VCaP (cell line): ENCODE measurements at regions not wholly inside any gene's neighbourhood (a gene's known extent, or its start where the extent isn't known, plus 50 kb on each side); places are given as distances from the start of the nearest gene placed in this dataset.
"Not testable (repeated sequence)": the region's sequence is repeated elsewhere in the genome, so short reads cannot be mapped to it uniquely, and the experiment has no call there.

Source experiments
- H3K27ac ChIP-seq: fragments of 450-650 bp; 2 replicates; pipeline ENCODE4 v1.5.1; 2017
- TF ChIP-seq, protein P1 (sequence below): fragments of 450-650 bp; conservative IDR thresholded peaks from 2 replicates; pipeline ENCODE4 v1.5.1; 2017; ENCODE audit warnings: mild to moderate bottlenecking, moderate library complexity

GRCh38 chr13:111492341-111492950, 172.0 kb downstream of the TEX29 start:
- TF ChIP-seq, protein P1, sequence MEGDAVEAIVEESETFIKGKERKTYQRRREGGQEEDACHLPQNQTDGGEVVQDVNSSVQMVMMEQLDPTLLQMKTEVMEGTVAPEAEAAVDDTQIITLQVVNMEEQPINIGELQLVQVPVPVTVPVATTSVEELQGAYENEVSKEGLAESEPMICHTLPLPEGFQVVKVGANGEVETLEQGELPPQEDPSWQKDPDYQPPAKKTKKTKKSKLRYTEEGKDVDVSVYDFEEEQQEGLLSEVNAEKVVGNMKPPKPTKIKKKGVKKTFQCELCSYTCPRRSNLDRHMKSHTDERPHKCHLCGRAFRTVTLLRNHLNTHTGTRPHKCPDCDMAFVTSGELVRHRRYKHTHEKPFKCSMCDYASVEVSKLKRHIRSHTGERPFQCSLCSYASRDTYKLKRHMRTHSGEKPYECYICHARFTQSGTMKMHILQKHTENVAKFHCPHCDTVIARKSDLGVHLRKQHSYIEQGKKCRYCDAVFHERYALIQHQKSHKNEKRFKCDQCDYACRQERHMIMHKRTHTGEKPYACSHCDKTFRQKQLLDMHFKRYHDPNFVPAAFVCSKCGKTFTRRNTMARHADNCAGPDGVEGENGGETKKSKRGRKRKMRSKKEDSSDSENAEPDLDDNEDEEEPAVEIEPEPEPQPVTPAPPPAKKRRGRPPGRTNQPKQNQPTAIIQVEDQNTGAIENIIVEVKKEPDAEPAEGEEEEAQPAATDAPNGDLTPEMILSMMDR = no peak
- H3K27ac ChIP-seq = no peak overlapping the region

DNA sequence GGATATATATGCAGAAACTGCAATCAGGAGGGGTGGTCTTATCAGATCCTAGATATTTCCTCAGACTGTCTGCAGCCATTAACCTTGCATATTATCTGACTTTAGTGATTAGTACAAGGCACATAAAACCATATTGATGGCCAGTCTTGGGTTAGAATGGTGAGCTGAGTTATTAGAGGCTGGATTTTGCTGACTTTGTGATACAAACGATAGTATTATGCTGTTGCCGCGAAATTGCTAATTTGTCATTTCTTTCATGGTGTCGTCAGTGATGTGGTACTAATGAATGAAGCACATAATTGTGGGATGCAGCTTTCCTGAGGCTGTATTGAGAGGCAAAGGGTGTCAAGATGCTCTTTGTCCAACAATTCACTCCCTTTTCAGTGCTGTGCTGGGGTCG, 172.5 kb downstream of the TEX29 start:
- TF ChIP-seq, protein P1 = no peak
- no peak overlapping the region for H3K27ac ChIP-seq

DNA sequence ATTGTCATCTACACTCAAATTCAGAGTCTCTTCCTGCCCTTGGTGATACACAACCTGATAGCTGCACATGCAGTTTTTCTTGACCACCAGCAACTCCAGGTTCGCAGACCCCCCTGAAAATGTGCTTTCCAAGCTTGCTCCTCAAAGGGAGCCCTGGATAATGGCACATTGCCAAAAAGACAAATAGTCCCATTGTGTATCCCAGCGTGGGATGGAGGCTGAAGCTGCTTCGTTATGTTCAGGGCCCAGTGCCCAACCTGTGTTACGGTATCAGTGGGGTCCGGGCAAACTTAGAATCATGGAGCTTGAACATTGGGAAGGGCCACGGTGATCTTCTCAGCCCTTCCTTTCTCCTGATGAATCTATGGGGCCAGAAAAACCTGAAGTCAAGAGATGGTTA, 173.0 kb downstream of the TEX29 start:
- no peak overlapping the region for H3K27ac ChIP-seq
- TF ChIP-seq, protein P1 = no peak

- TF ChIP-seq, protein P1 = no peak
- no peak overlapping the region for H3K27ac ChIP-seq
Measured at GRCh38 chr13:111494641-111495040, 174.2 kb downstream of the TEX29 start.

DNA sequence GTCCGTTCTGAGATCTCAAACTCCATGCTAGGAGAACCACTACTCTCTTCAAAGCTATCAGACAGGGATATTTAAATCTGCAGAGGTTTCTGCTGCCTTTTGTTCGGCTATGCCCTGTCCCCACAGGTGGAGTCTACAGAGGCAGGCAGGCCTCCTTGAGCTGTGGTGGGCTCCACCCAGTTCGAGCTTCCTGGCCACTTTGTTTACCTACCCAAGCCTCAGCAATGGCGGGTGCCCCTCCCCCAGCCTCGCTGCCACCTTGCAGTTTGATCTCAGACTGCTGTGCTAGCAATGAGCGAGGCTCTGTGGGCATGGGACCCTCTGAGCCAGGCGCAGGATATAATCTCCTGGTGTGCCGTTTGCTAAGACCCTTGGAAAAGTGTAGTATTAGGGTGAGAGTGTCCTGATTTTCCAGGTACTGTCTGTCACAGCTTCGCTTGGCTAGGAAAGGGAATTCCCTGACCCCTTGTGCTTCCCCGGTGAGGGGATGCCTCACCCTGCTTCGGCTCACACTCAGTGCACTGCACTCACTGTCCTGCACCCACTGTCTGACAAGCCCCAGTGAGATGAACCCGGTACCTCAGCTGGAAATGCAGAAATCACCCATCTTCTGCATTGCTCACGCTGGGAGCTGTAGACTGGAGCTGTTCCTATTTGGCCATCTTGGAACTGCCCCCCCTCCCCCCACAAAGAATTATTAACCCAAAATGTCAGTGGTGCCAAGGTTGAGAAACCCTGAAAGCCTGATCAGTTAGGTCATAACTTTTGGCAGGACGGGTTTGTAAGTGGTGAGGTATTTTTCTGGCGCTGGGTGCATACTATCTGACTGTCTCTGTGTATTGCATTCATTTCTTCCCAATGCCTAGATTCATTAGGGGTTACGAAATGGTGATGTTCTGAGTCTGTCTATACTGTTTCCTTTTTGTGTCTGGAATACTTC, 181.4 kb downstream of the TEX29 start:
- H3K27ac ChIP-seq = not testable (repeated sequence)

DNA sequence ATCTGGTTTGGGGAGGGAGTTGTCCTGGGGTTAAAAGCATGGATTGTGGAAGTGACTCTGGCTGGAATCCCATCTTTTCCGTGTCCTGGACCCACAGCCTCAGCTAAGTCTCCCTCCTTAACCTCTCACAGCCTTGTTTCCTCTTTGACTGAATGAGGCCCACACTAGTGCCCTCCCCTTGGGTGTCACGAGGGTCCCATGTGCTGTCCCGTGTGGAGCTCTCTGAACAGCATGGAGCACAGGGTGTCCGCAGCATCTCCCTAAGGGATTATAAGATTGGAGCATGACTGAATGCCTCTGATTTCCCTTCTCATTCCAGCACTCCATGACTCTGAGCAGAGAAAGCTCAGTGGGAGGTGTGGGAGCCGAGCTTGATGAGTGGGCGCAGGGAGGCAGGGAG, 182.5 kb downstream of the TEX29 start:
- TF ChIP-seq, protein P1 = no peak
- H3K27ac ChIP-seq = no peak overlapping the region

DNA sequence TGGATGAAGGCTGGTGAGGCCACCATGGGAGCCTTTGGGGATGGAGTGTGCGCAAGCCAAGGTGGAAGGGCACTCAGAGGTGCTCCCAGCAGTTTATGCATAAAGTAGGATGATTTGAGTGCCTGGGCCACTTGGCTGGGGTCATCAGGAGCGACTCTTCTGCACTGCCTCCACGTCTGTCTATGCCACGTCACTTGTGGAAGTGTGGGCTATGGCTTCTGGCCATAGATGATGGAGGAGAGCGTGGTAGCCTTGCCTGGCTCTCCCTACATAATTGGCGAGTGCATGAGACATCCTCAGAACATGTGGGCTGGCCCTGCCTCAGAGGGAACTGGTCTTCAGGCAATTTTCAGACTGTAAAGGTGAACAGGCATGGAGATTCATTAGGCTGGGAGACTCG, 182.9 kb downstream of the TEX29 start:
- TF ChIP-seq, protein P1 = no peak
- no peak overlapping the region for H3K27ac ChIP-seq
